CD14-positive monocyte (primary cell): ENCODE measurements at regions not wholly inside any gene's neighbourhood (a gene's known extent, or its start where the extent isn't known, plus 50 kb on each side); places are given as distances from the start of the nearest gene placed in this dataset.
A peak's percentile ranks its signal among the peaks of the same experiment; 100 is the strongest.

Experiments
- DNase-seq, 3 donors: peaks; one replicate each; pipeline ENCODE4 v3.0.0-alpha.2; 2011 to 2022
- H2AFZ ChIP-seq: 2 replicates; pipeline ENCODE4 v1.6.0; 2012; ENCODE audit warnings: mild to moderate bottlenecking, low read depth, low read length, inconsistent platforms; ENCODE audit not compliant: insufficient read depth, poor library complexity, severe bottlenecking
- H3K27ac ChIP-seq, 2 donors: 1 replicate in 1 of 2; 2 replicates in 1 of 2; pipeline ENCODE4 v1.5.1; 2012 to 2013; ENCODE audit warnings: low read length in 2 of 2, control low read depth in 1 of 2, inconsistent platforms in 1 of 2, low read depth in 1 of 2, mild to moderate bottlenecking in 1 of 2
- H3K27me3 ChIP-seq, 2 donors: one replicate each; pipeline versions ENCODE4 v1.6.0 to v1.6.1; 2011 to 2013; ENCODE audit warnings: low read length in 2 of 2; ENCODE audit not compliant: control insufficient read depth in 2 of 2, insufficient read depth in 2 of 2
- H3K36me3 ChIP-seq, 2 donors: replicated peaks in 1 of 2; 1 replicate in 1 of 2; 2 replicates in 1 of 2; pipeline versions ENCODE4 v1.5.1 to v1.6.1; 2012 to 2013; ENCODE audit warnings: low read length in 2 of 2, control low read depth in 1 of 2, inconsistent platforms in 1 of 2, mild to moderate bottlenecking in 1 of 2; ENCODE audit not compliant: insufficient read depth in 2 of 2, control insufficient read depth in 1 of 2
- H3K4me1 ChIP-seq, 2 donors: 1 replicate in 1 of 2; 2 replicates in 1 of 2; pipeline versions ENCODE4 v1.5.1 to v1.6.1; 2012 to 2013; ENCODE audit warnings: low read length in 2 of 2, control low read depth in 1 of 2, inconsistent platforms in 1 of 2, mild to moderate bottlenecking in 1 of 2, moderate library complexity in 1 of 2; ENCODE audit not compliant: insufficient read depth in 2 of 2, control insufficient read depth in 1 of 2
- H3K4me2 ChIP-seq: replicated peaks from 2 replicates; pipeline ENCODE3; 2012; ENCODE audit warnings: low read length, moderate library complexity, mild to moderate bottlenecking; ENCODE audit not compliant: poor library complexity, severe bottlenecking; ENCODE audit errors: extremely low read depth
- H3K4me3 ChIP-seq, 3 experiments: fragments of 200-600 bp in 1 of 3; sonication (generic) in 1 of 3; replicated peaks in 1 of 3; 1 replicate in 2 of 3; 2 replicates in 1 of 3; pipeline ENCODE4 v1.5.1; 2011 to 2013; ENCODE audit warnings: low read length in 3 of 3, mild to moderate bottlenecking in 3 of 3, control low read depth in 2 of 3, low read depth in 2 of 3, inconsistent platforms in 1 of 3, moderate library complexity in 1 of 3
- H3K79me2 ChIP-seq: 2 replicates; pipeline ENCODE4 v1.6.0; 2012; ENCODE audit warnings: mild to moderate bottlenecking, control low read depth, inconsistent platforms, low read length, moderate library complexity; ENCODE audit not compliant: insufficient read depth
- H3K9ac ChIP-seq: 2 replicates; pipeline ENCODE4 v1.6.0; 2017; ENCODE audit warnings: low read length, mild to moderate bottlenecking; ENCODE audit not compliant: insufficient read depth, poor library complexity, severe bottlenecking
- H3K9me3 ChIP-seq, 2 donors: replicated peaks in 1 of 2; 1 replicate in 1 of 2; 2 replicates in 1 of 2; pipeline versions ENCODE4 v1.5.1 to v1.6.1; 2012 to 2013; ENCODE audit warnings: low read length in 2 of 2, control low read depth in 1 of 2; ENCODE audit not compliant: control insufficient read depth in 1 of 2, insufficient read depth in 1 of 2
- H4K20me1 ChIP-seq: 2 replicates; pipeline ENCODE4 v1.6.0; 2012; ENCODE audit warnings: mild to moderate bottlenecking, low read length, control low read depth, moderate library complexity; ENCODE audit not compliant: insufficient read depth
- H3K27ac Mint-ChIP-seq, 7 donors: one replicate each; pipeline ENCODE4 v1.8.0; 2020; ENCODE audit warnings: mild to moderate bottlenecking in 7 of 7, mixed read lengths in 7 of 7, moderate library complexity in 6 of 7, inconsistent platforms in 2 of 7
- H3K27me3 Mint-ChIP-seq, 3 donors: one replicate each; pipeline ENCODE4 v1.8.0; 2021 to 2022; ENCODE audit warnings: low read depth in 3 of 3, mild to moderate bottlenecking in 3 of 3, mixed read lengths in 3 of 3, moderate library complexity in 3 of 3, inconsistent platforms in 1 of 3
- H3K36me3 Mint-ChIP-seq, 2 donors: one replicate each; pipeline ENCODE4 v1.8.0; 2020; ENCODE audit warnings: mixed read lengths in 2 of 2, inconsistent platforms in 1 of 2, mild to moderate bottlenecking in 1 of 2
- H3K4me1 Mint-ChIP-seq: one replicate; pipeline ENCODE4 v1.8.0; 2020; ENCODE audit warnings: mild to moderate bottlenecking, mixed read lengths
- H3K4me3 Mint-ChIP-seq, 2 donors: one replicate each; pipeline ENCODE4 v1.8.0; 2020; ENCODE audit warnings: mild to moderate bottlenecking in 2 of 2, mixed read lengths in 2 of 2, moderate library complexity in 1 of 2
- H3K9me3 Mint-ChIP-seq, 7 donors: one replicate each; pipeline ENCODE4 v1.8.0; 2020 to 2022; ENCODE audit warnings: mixed read lengths in 7 of 7, mild to moderate bottlenecking in 6 of 7, moderate library complexity in 6 of 7, inconsistent platforms in 2 of 7
- WGBS: methylation state at CpG from one replicate; pipeline ENCODE4 v1.1.5; 2013; ENCODE audit warnings: missing lambda C conversion rate; ENCODE audit not compliant: insufficient coverage; 5-methylcytosine and 5-hydroxymethylcytosine counted together
- intact Hi-C, 2 donors: fragments of 100-400 bp; cut with micrococcal nuclease; formaldehyde crosslinking; loops; one replicate each; pipeline versions ENCODE4 v1.15.0 to v1.15.1; 2023
- TF ChIP-seq, protein P1 (sequence below): fragments of 200-600 bp; IDR thresholded peaks from one replicate; pipeline ENCODE4 v1.8.0; 2022; ENCODE audit warnings: antibody characterized with exemption, mild to moderate bottlenecking

DNA sequence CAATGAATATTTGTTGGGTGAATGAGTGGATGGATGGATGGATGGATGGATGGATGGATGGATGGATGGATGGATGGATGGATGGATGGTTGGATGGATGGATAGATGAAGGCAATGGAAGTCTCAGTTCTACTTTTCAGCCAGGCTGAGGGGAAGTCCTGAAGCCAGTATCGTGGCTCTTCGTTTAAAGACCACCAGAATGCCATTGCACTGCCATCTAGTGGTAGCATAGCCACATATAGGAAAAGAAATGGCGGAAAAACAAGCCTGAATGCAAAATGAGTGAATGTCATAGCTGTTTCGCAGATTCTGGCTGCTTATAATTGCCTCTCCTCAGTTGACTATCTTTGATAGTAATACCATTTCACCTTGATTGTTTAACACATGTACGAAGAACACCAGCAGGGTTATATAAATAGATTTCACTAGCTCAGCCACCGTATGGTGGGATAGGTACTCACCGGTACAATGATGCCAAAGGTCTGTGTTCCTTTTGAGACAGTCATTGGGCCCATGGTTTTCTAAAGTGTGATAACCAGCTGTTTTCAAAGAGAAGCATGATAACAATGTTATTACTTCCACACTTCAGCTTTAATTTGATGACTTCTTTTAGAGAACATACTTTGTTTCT is 62.3 kb upstream of the GREB1L start:
- no peak overlapping the region for H3K9ac ChIP-seq

DNA sequence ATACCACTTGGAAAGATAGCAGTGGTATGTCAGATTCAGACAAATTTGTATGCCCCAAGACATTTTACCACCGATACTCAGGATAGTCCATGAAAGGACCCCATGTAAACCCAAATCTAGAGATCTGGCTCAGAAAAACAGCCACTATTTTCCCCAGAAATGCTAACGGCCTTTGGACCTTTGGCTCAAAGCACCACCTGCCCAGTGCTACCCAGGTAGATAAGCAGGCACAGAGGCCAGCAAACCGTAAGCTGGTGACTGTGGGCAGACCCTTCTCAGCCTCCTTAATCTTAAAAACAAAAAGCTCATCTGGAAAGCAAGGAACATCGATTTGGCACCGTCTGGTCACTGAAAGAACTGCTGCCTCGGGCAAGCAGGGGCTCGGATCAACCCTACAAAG is 61.4 kb upstream of the GREB1L start:
- 87% methylated on average over 6 of the region's 7 CpGs for WGBS
- H3K27ac Mint-ChIP-seq = no peak overlapping the region
- no peak overlapping the region for H3K4me3 Mint-ChIP-seq
- H3K27me3 Mint-ChIP-seq = peaks cover 1 to 3% (median 2%) of the 10 kb centered on the region in 3 donors
- no peaks in the 10 kb centered on the region for H3K36me3 Mint-ChIP-seq
- Histone ChIP-seq H3K4me1 (peaks cover 9 to 12% of the 10 kb centered on the region in 2 donors), H4K20me1 (no peaks in the 10 kb centered on the region), H2AFZ (no peak overlapping the region), H3K27me3 (no peaks in the 10 kb centered on the region), H3K36me3 (no peaks in the 10 kb centered on the region), H3K79me2 (no peaks in the 10 kb centered on the region), H3K4me2 (no peak overlapping the region), H3K9ac (no peak overlapping the region), H3K27ac (no peak overlapping the region), H3K9me3 (no peaks in the 10 kb centered on the region), H3K4me3 (no peak overlapping the region)
- no peaks in the 10 kb centered on the region for H3K9me3 Mint-ChIP-seq
- intact Hi-C loops = loop anchor here in 1 of 2 donors (10.0 kb wide), 2 partner anchors 126 to 206 kb away; no protein-coding TSS in a partner anchor
- TF ChIP-seq, protein P1, sequence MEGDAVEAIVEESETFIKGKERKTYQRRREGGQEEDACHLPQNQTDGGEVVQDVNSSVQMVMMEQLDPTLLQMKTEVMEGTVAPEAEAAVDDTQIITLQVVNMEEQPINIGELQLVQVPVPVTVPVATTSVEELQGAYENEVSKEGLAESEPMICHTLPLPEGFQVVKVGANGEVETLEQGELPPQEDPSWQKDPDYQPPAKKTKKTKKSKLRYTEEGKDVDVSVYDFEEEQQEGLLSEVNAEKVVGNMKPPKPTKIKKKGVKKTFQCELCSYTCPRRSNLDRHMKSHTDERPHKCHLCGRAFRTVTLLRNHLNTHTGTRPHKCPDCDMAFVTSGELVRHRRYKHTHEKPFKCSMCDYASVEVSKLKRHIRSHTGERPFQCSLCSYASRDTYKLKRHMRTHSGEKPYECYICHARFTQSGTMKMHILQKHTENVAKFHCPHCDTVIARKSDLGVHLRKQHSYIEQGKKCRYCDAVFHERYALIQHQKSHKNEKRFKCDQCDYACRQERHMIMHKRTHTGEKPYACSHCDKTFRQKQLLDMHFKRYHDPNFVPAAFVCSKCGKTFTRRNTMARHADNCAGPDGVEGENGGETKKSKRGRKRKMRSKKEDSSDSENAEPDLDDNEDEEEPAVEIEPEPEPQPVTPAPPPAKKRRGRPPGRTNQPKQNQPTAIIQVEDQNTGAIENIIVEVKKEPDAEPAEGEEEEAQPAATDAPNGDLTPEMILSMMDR = no peak
- peaks cover 19% of the 10 kb centered on the region for H3K4me1 Mint-ChIP-seq
- DNase-seq = no peak

More for the DNA sequence above, 62.3 kb upstream of the GREB1L start:
- TF ChIP-seq, protein P1 = peak; percentile 70
- H3K4me1 ChIP-seq = peaks cover 9 to 12% of the 10 kb centered on the region in 2 donors
- no peaks in the 10 kb centered on the region for H3K9me3 ChIP-seq
- H2AFZ ChIP-seq = peak overlapping the region; percentile 72
- Mint-ChIP-seq H3K27ac (peak overlapping the region in 1 of 7 donors; percentile 70), H3K36me3 (no peaks in the 10 kb centered on the region), H3K9me3 (no peaks in the 10 kb centered on the region), H3K27me3 (peaks cover 1 to 3% (median 2%) of the 10 kb centered on the region in 3 donors), H3K4me3 (no peak overlapping the region), H3K4me1 (peaks cover 19% of the 10 kb centered on the region)
- H4K20me1 ChIP-seq = no peaks in the 10 kb centered on the region
- no peaks in the 10 kb centered on the region for H3K79me2 ChIP-seq
- H3K36me3 ChIP-seq = no peaks in the 10 kb centered on the region
- H3K27me3 ChIP-seq = no peaks in the 10 kb centered on the region
- no peak overlapping the region for H3K4me3 ChIP-seq
- 0% methylated on average over 3 of the region's 7 CpGs for WGBS
- DNase-seq = peak; percentile 56 to 82 (median 74)
- H3K27ac ChIP-seq = no peak overlapping the region
- intact Hi-C loops = loop anchor here in 1 of 2 donors (10.0 kb wide), 2 partner anchors 125 to 205 kb away; no protein-coding TSS in a partner anchor
- H3K4me2 ChIP-seq = no peak overlapping the region
